CD4-positive, alpha-beta T cell (primary cell): ENCODE measurements at regions not wholly inside any gene's neighbourhood (a gene's known extent, or its start where the extent isn't known, plus 50 kb on each side); places are given as distances from the start of the nearest gene placed in this dataset.

Source experiments
- ATAC-seq: fragments of 200-7000 bp; cut with Tn5 transposase; one replicate; pipeline ENCODE4 v1.10.0; 2022; ENCODE audit warnings: mild to moderate bottlenecking; ENCODE audit not compliant: poor library complexity
- CTCF ChIA-PET: fragments of 350-600 bp; sonication (Branson Sonifier 250); formaldehyde crosslinking; loops from one replicate; lab custom pipeline; 2021; ENCODE audit warnings: antibody characterized with exemption, inconsistent platforms; lab: Charles Lee
- POLR2A ChIA-PET: fragments of 350-600 bp; sonication (Branson Sonifier 250); formaldehyde crosslinking; loops from one replicate; lab custom pipeline; 2021; ENCODE audit warnings: antibody characterized with exemption, inconsistent platforms; lab: Charles Lee
- DNase-seq, 14 experiments: peaks; one replicate each; pipeline ENCODE4 v3.0.0-alpha.2; 2013 to 2020; ENCODE audit warnings: mixed read lengths in 2 of 14
- H3K27ac ChIP-seq, 2 donors: one replicate each; pipeline versions ENCODE4 v1.5.1 to v1.7.0; 2013; ENCODE audit warnings: low read length in 2 of 2, low read depth in 1 of 2, mild to moderate bottlenecking in 1 of 2
- H3K27me3 ChIP-seq, 2 experiments: 1 replicate in 1 of 2; 2 replicates in 1 of 2; pipeline versions ENCODE4 v1.6.1 to v1.7.0; 2013; ENCODE audit warnings: low read length in 2 of 2, control low read depth in 1 of 2, mild to moderate bottlenecking in 1 of 2, moderate library complexity in 1 of 2; ENCODE audit not compliant: insufficient read depth in 2 of 2, control insufficient read depth in 1 of 2
- H3K36me3 ChIP-seq: one replicate; pipeline ENCODE4 v1.6.1; 2013; ENCODE audit warnings: low read length, control low read depth; ENCODE audit not compliant: insufficient read depth
- H3K4me1 ChIP-seq: one replicate; pipeline ENCODE4 v1.6.1; 2013; ENCODE audit warnings: low read length, control low read depth; ENCODE audit not compliant: insufficient read depth
- H3K4me3 ChIP-seq: one replicate; pipeline ENCODE4 v1.5.1; 2013; ENCODE audit warnings: mild to moderate bottlenecking, low read length, moderate library complexity
- H3K9me3 ChIP-seq, 2 experiments: 1 replicate in 1 of 2; 2 replicates in 1 of 2; pipeline versions ENCODE4 v1.6.1 to v1.7.0; 2013; ENCODE audit warnings: low read length in 2 of 2, mild to moderate bottlenecking in 2 of 2, control low read depth in 1 of 2, moderate library complexity in 1 of 2; ENCODE audit not compliant: control insufficient read depth in 1 of 2, insufficient read depth in 1 of 2
- H3K27ac Mint-ChIP-seq: one replicate; pipeline ENCODE4 v1.8.0; 2020; ENCODE audit warnings: mixed read lengths
- H3K27me3 Mint-ChIP-seq: one replicate; pipeline ENCODE4 v1.8.0; 2021; ENCODE audit warnings: mixed read lengths
- H3K36me3 Mint-ChIP-seq: one replicate; pipeline ENCODE4 v1.8.0; 2021; ENCODE audit warnings: low read depth, mixed read lengths
- H3K4me1 Mint-ChIP-seq: one replicate; pipeline ENCODE4 v1.8.0; 2021; ENCODE audit warnings: low read depth, mixed read lengths
- H3K4me3 Mint-ChIP-seq: one replicate; pipeline ENCODE4 v1.8.0; 2020; ENCODE audit warnings: mild to moderate bottlenecking, mixed read lengths
- H3K9me3 Mint-ChIP-seq: one replicate; pipeline ENCODE4 v1.8.0; 2020; ENCODE audit warnings: mixed read lengths
- CTCF ChIP-seq: fragments of 200-600 bp; IDR thresholded peaks from one replicate; pipeline ENCODE4 v1.8.0; 2022; ENCODE audit warnings: antibody characterized with exemption, mild to moderate bottlenecking
- intact Hi-C, 2 experiments: fragments of 100-400 bp; cut with DNase I in 1 of 2; cut with micrococcal nuclease in 1 of 2; formaldehyde crosslinking; loops; one replicate each; pipeline versions ENCODE4 v1.15.1 to v1.9.0; 2023 to 2025; cut with DNase I, micrococcal nuclease

GRCh38 chr4:175051974-175052373, 133.8 kb downstream of the ADAM29 start:
- Histone ChIP-seq H3K4me3 (no peak overlapping the region), H3K27ac (no peak overlapping the region), H3K27me3 (no peaks in the 10 kb centered on the region), H3K36me3 (no peaks in the 10 kb centered on the region), H3K9me3 (peaks cover 0 to 8% of the 10 kb centered on the region in 2 experiments), H3K4me1 (no peaks in the 10 kb centered on the region)
- H3K36me3 Mint-ChIP-seq, result no peaks in the 10 kb centered on the region
- ChIA-PET CTCF (no interaction called here), POLR2A (no interaction called here)
- no peak for ATAC-seq
- H3K9me3 Mint-ChIP-seq, result peaks cover 3% of the 10 kb centered on the region
- no peak for TF ChIP-seq CTCF
- intact Hi-C loops, result no loop called here
- no peaks in the 10 kb centered on the region for H3K27me3 Mint-ChIP-seq
- no peaks in the 10 kb centered on the region for H3K4me1 Mint-ChIP-seq
- DNase-seq, result no peak
- no peak overlapping the region for H3K4me3 Mint-ChIP-seq
- H3K27ac Mint-ChIP-seq, result no peak overlapping the region

GRCh38 chr4:175054980-175055379, 136.8 kb downstream of the ADAM29 start:
- Mint-ChIP-seq H3K9me3 (peaks cover 3% of the 10 kb centered on the region), H3K4me3 (no peak overlapping the region), H3K36me3 (no peaks in the 10 kb centered on the region), H3K27ac (no peak overlapping the region), H3K4me1 (no peaks in the 10 kb centered on the region), H3K27me3 (no peaks in the 10 kb centered on the region)
- Histone ChIP-seq H3K4me1 (no peaks in the 10 kb centered on the region), H3K27ac (no peak overlapping the region), H3K27me3 (no peaks in the 10 kb centered on the region), H3K9me3 (peaks cover 0 to 8% of the 10 kb centered on the region in 2 experiments), H3K36me3 (no peaks in the 10 kb centered on the region), H3K4me3 (no peak overlapping the region)
- no peak for ATAC-seq
- no peak for DNase-seq
- CTCF ChIA-PET, result no interaction called here
- TF ChIP-seq CTCF, result no peak
- POLR2A ChIA-PET, result no interaction called here
- intact Hi-C loops, result no loop called here

DNA sequence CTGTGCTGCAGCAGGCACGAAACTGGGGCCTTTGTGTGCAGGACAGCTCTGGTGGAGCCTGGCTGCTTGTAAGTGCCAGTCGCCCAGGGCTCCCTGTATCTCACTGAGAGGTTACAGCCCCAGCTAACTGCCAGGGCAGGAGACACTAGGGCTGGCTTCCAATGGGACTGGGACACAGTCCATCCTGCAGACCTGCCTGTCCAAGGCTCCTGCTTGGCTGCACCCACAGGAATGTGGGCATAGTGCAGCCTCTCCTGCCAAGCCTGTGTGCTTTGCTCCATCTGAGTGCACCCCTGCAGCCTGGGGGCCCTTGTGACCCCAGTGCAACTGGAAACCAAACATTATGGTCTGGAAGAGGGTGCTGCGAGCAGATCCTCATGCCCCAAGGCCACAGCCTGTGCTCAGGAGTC, 144.0 kb downstream of the ADAM29 start:
- intact Hi-C loops, result no loop called here
- peaks cover 1% of the 10 kb centered on the region for H3K9me3 Mint-ChIP-seq
- H3K27ac ChIP-seq, result no peak overlapping the region
- no peaks in the 10 kb centered on the region for H3K27me3 Mint-ChIP-seq
- POLR2A ChIA-PET, result no interaction called here
- H3K4me3 Mint-ChIP-seq, result no peak overlapping the region
- H3K4me1 Mint-ChIP-seq, result no peaks in the 10 kb centered on the region
- no peak overlapping the region for H3K27ac Mint-ChIP-seq
- TF ChIP-seq CTCF, result no peak
- CTCF ChIA-PET, result no interaction called here
- no peak for ATAC-seq
- H3K36me3 Mint-ChIP-seq, result no peaks in the 10 kb centered on the region
- H3K27me3 ChIP-seq, result no peaks in the 10 kb centered on the region
- H3K36me3 ChIP-seq, result no peaks in the 10 kb centered on the region
- peaks cover 0 to 9% of the 10 kb centered on the region in 2 experiments for H3K9me3 ChIP-seq
- H3K4me3 ChIP-seq, result no peak overlapping the region
- DNase-seq, result no peak
- no peaks in the 10 kb centered on the region for H3K4me1 ChIP-seq
